ENCODE measurements at regions not wholly inside any gene's neighbourhood (a gene's known extent, or its start where the extent isn't known, plus 50 kb on each side); places are given as distances from the start of the nearest gene placed in this dataset.

DNA sequence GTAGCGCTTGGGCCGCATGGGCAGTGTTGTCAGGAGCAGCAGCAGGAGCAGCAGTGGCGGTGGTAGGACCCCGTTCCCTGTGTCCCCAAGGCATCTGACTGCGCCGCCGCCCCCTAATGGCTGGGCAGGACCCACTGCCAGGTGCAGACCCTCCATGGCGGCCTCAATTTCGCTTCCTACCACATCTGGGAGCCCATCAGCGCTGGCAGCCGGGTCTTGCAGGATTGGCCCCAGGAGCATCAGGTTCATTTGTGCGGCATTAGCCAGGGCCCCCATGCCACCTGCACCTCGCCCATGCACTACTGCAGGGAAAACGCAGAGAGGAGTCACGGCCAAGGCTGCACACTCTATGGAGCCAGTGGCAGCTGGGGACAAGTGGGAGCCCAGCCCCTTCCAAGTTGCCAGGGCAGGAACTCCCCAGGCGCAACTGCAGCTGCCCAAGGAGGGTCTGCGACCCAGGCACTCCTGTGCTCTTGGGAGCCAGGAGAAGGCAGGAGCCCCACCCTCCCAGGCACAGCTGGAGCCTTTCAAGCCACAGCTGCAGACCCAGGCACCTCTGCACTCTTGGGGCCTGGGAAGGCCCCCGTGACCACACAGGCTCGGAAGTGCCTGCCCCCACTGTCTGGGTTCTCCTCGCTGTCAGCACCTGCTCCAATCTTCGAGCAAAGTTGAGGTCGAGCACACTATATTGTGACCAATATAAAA, 594.2 kb downstream of the KCNJ18 start:
- TF ChIP-seq CTCF (IDR thresholded peaks at IDR 0.05; ENCODE audit: poor library complexity, severe bottlenecking) (no peak), EZH2 (IDR thresholded peaks at IDR 0.05; ENCODE audit: borderline replicate concordance, insufficient read depth, low read length, poor library complexity, severe bottlenecking) (no peak)
